ENCODE measurements at regions not wholly inside any gene's neighbourhood (a gene's known extent, or its start where the extent isn't known, plus 50 kb on each side); places are given as distances from the start of the nearest gene placed in this dataset.

GRCh38 chr4:188214861-188215260 lies 75.6 kb downstream of the TRIML1 start:
- Histone ChIP-seq H3K4me1 (no peaks in the 10 kb centered on the region), H3K36me3 (no peaks in the 10 kb centered on the region), H3K4me3 (no peak overlapping the region), H3K27ac (no peak overlapping the region), H3K27me3 (peaks cover 0 to 17% (median 4%) of the 10 kb centered on the region in 7 donors), H3K9me3 (no peaks in the 10 kb centered on the region)
- no peak for ATAC-seq
- 79 to 86% methylated on average over 5 of the region's 5 CpGs for WGBS, 2 donors
- intact Hi-C loops (cut with DNase I), result no loop called here
- no peak for DNase-seq
- TF ChIP-seq CTCF (IDR thresholded peaks at IDR 0.05), result no peak

GRCh38 chr4:188218392-188218791 lies 79.2 kb downstream of the TRIML1 start:
- intact Hi-C loops (cut with DNase I), result no loop called here
- Histone ChIP-seq H3K4me1 (no peaks in the 10 kb centered on the region), H3K27me3 (peaks cover 0 to 17% (median 4%) of the 10 kb centered on the region in 7 donors), H3K27ac (no peak overlapping the region), H3K36me3 (no peaks in the 10 kb centered on the region), H3K9me3 (no peaks in the 10 kb centered on the region), H3K4me3 (no peak overlapping the region)
- TF ChIP-seq CTCF (IDR thresholded peaks at IDR 0.05), result no peak
- no peak for ATAC-seq
- 39 to 67% methylated on average over 28 of the region's 28 CpGs for WGBS, 2 donors
- no peak for DNase-seq

GRCh38 chr4:188220006-188220405 lies 80.8 kb downstream of the TRIML1 start:
- no peaks in the 10 kb centered on the region for H3K9me3 ChIP-seq
- H3K4me3 ChIP-seq, result no peak overlapping the region
- H3K36me3 ChIP-seq, result no peaks in the 10 kb centered on the region
- intact Hi-C loops (cut with DNase I), result no loop called here
- DNase-seq (no peak), ATAC-seq (no peak)
- peaks cover 0 to 17% (median 4%) of the 10 kb centered on the region in 7 donors for H3K27me3 ChIP-seq
- TF ChIP-seq CTCF (IDR thresholded peaks at IDR 0.05), result no peak
- WGBS, 2 donors, result 70 to 81% methylated on average over 4 of the region's 4 CpGs
- H3K4me1 ChIP-seq, result no peaks in the 10 kb centered on the region
- H3K27ac ChIP-seq, result no peak overlapping the region

- intact Hi-C loops (cut with DNase I), result no loop called here
- Histone ChIP-seq H3K9me3 (no peaks in the 10 kb centered on the region), H3K27ac (no peak overlapping the region), H3K4me3 (no peak overlapping the region), H3K27me3 (peaks cover 0 to 17% (median 4%) of the 10 kb centered on the region in 7 donors), H3K4me1 (no peaks in the 10 kb centered on the region), H3K36me3 (no peaks in the 10 kb centered on the region)
- 98 to 99% methylated on average over 2 of the region's 2 CpGs for WGBS, 2 donors
- no peak for TF ChIP-seq CTCF (IDR thresholded peaks at IDR 0.05)
- DNase-seq (no peak), ATAC-seq (no peak)
Measured at GRCh38 chr4:188221090-188221489, 81.8 kb downstream of the TRIML1 start.
